CD4-positive, alpha-beta T cell (primary cell): ENCODE measurements at regions not wholly inside any gene's neighbourhood (a gene's known extent, or its start where the extent isn't known, plus 50 kb on each side); places are given as distances from the start of the nearest gene placed in this dataset.
A peak's percentile ranks its signal among the peaks of the same experiment; 100 is the strongest.

Experiments
- ATAC-seq: fragments of 200-7000 bp; cut with Tn5 transposase; one replicate; pipeline ENCODE4 v1.10.0; 2022; ENCODE audit warnings: mild to moderate bottlenecking; ENCODE audit not compliant: poor library complexity
- CTCF ChIA-PET: fragments of 350-600 bp; sonication (Branson Sonifier 250); formaldehyde crosslinking; loops from one replicate; lab custom pipeline; 2021; ENCODE audit warnings: antibody characterized with exemption, inconsistent platforms; lab: Charles Lee
- POLR2A ChIA-PET: fragments of 350-600 bp; sonication (Branson Sonifier 250); formaldehyde crosslinking; loops from one replicate; lab custom pipeline; 2021; ENCODE audit warnings: antibody characterized with exemption, inconsistent platforms; lab: Charles Lee
- DNase-seq, 14 experiments: peaks; one replicate each; pipeline ENCODE4 v3.0.0-alpha.2; 2013 to 2020; ENCODE audit warnings: mixed read lengths in 2 of 14
- H3K27ac ChIP-seq, 2 donors: one replicate each; pipeline versions ENCODE4 v1.5.1 to v1.7.0; 2013; ENCODE audit warnings: low read length in 2 of 2, low read depth in 1 of 2, mild to moderate bottlenecking in 1 of 2
- H3K27me3 ChIP-seq, 2 experiments: 1 replicate in 1 of 2; 2 replicates in 1 of 2; pipeline versions ENCODE4 v1.6.1 to v1.7.0; 2013; ENCODE audit warnings: low read length in 2 of 2, control low read depth in 1 of 2, mild to moderate bottlenecking in 1 of 2, moderate library complexity in 1 of 2; ENCODE audit not compliant: insufficient read depth in 2 of 2, control insufficient read depth in 1 of 2
- H3K36me3 ChIP-seq: one replicate; pipeline ENCODE4 v1.6.1; 2013; ENCODE audit warnings: low read length, control low read depth; ENCODE audit not compliant: insufficient read depth
- H3K4me1 ChIP-seq: one replicate; pipeline ENCODE4 v1.6.1; 2013; ENCODE audit warnings: low read length, control low read depth; ENCODE audit not compliant: insufficient read depth
- H3K4me3 ChIP-seq: one replicate; pipeline ENCODE4 v1.5.1; 2013; ENCODE audit warnings: mild to moderate bottlenecking, low read length, moderate library complexity
- H3K9me3 ChIP-seq, 2 experiments: 1 replicate in 1 of 2; 2 replicates in 1 of 2; pipeline versions ENCODE4 v1.6.1 to v1.7.0; 2013; ENCODE audit warnings: low read length in 2 of 2, mild to moderate bottlenecking in 2 of 2, control low read depth in 1 of 2, moderate library complexity in 1 of 2; ENCODE audit not compliant: control insufficient read depth in 1 of 2, insufficient read depth in 1 of 2
- H3K27ac Mint-ChIP-seq: one replicate; pipeline ENCODE4 v1.8.0; 2020; ENCODE audit warnings: mixed read lengths
- H3K27me3 Mint-ChIP-seq: one replicate; pipeline ENCODE4 v1.8.0; 2021; ENCODE audit warnings: mixed read lengths
- H3K36me3 Mint-ChIP-seq: one replicate; pipeline ENCODE4 v1.8.0; 2021; ENCODE audit warnings: low read depth, mixed read lengths
- H3K4me1 Mint-ChIP-seq: one replicate; pipeline ENCODE4 v1.8.0; 2021; ENCODE audit warnings: low read depth, mixed read lengths
- H3K4me3 Mint-ChIP-seq: one replicate; pipeline ENCODE4 v1.8.0; 2020; ENCODE audit warnings: mild to moderate bottlenecking, mixed read lengths
- H3K9me3 Mint-ChIP-seq: one replicate; pipeline ENCODE4 v1.8.0; 2020; ENCODE audit warnings: mixed read lengths
- CTCF ChIP-seq: fragments of 200-600 bp; IDR thresholded peaks from one replicate; pipeline ENCODE4 v1.8.0; 2022; ENCODE audit warnings: antibody characterized with exemption, mild to moderate bottlenecking
- intact Hi-C, 2 experiments: fragments of 100-400 bp; cut with DNase I in 1 of 2; cut with micrococcal nuclease in 1 of 2; formaldehyde crosslinking; loops; one replicate each; pipeline versions ENCODE4 v1.15.1 to v1.9.0; 2023 to 2025; cut with DNase I, micrococcal nuclease

- no peak for DNase-seq
- no peaks in the 10 kb centered on the region for H3K9me3 Mint-ChIP-seq
- Histone ChIP-seq H3K36me3 (no peaks in the 10 kb centered on the region), H3K27ac (no peak overlapping the region), H3K4me1 (no peaks in the 10 kb centered on the region), H3K9me3 (no peaks in the 10 kb centered on the region), H3K4me3 (no peak overlapping the region), H3K27me3 (no peaks in the 10 kb centered on the region)
- no peaks in the 10 kb centered on the region for H3K36me3 Mint-ChIP-seq
- no peak for ATAC-seq
- H3K27ac Mint-ChIP-seq = no peak overlapping the region
- intact Hi-C loops = no loop called here
- H3K4me1 Mint-ChIP-seq = no peaks in the 10 kb centered on the region
- no peak overlapping the region for H3K4me3 Mint-ChIP-seq
- H3K27me3 Mint-ChIP-seq = peaks cover 13% of the 10 kb centered on the region
- TF ChIP-seq CTCF = no peak
- ChIA-PET CTCF (no interaction called here), POLR2A (no interaction called here)
Measured at GRCh38 chr10:63021225-63021624, 111.9 kb upstream of the NRBF2 start.

GRCh38 chr10:63013755-63014154 lies 119.4 kb upstream of the NRBF2 start:
- Histone ChIP-seq H3K4me3 (no peak overlapping the region), H3K36me3 (no peaks in the 10 kb centered on the region), H3K9me3 (no peaks in the 10 kb centered on the region), H3K27me3 (no peaks in the 10 kb centered on the region), H3K27ac (no peak overlapping the region), H3K4me1 (no peaks in the 10 kb centered on the region)
- ATAC-seq (no peak), DNase-seq (peak in 1 of 14 experiments; percentile 1)
- Mint-ChIP-seq H3K9me3 (no peaks in the 10 kb centered on the region), H3K27me3 (peaks cover 8% of the 10 kb centered on the region), H3K4me3 (no peak overlapping the region), H3K27ac (no peak overlapping the region), H3K36me3 (no peaks in the 10 kb centered on the region), H3K4me1 (no peaks in the 10 kb centered on the region)
- CTCF ChIA-PET = no interaction called here
- POLR2A ChIA-PET = no interaction called here
- intact Hi-C loops = no loop called here
- TF ChIP-seq CTCF = no peak

GRCh38 chr10:63012623-63013022 lies 120.5 kb upstream of the NRBF2 start:
- Mint-ChIP-seq H3K27ac (no peak overlapping the region), H3K4me3 (no peak overlapping the region), H3K27me3 (peaks cover 9% of the 10 kb centered on the region), H3K4me1 (no peaks in the 10 kb centered on the region), H3K9me3 (no peaks in the 10 kb centered on the region), H3K36me3 (no peaks in the 10 kb centered on the region)
- intact Hi-C loops = no loop called here
- Histone ChIP-seq H3K4me3 (no peak overlapping the region), H3K36me3 (no peaks in the 10 kb centered on the region), H3K4me1 (no peaks in the 10 kb centered on the region), H3K27ac (no peak overlapping the region), H3K27me3 (no peaks in the 10 kb centered on the region), H3K9me3 (no peaks in the 10 kb centered on the region)
- CTCF ChIA-PET = no interaction called here
- ATAC-seq = no peak
- DNase-seq = no peak
- TF ChIP-seq CTCF = no peak
- POLR2A ChIA-PET = no interaction called here
